T-helper 17 cell (primary cell): ENCODE measurements at regions not wholly inside any gene's neighbourhood (a gene's known extent, or its start where the extent isn't known, plus 50 kb on each side); places are given as distances from the start of the nearest gene placed in this dataset.
"Not testable (repeated sequence)": the region's sequence is repeated elsewhere in the genome, so short reads cannot be mapped to it uniquely, and the experiment has no call there.

Experiments used
- ATAC-seq: fragments of 150-1000 bp; cut with Tn5 transposase; 2 replicates; pipeline ENCODE4 v1.10.0; 2021; ENCODE audit warnings: mild to moderate bottlenecking, moderate library complexity
- DNase-seq, 3 donors: peaks; one replicate each; pipeline versions ENCODE4 v3.0.0 to v3.0.0-alpha.2; 2020 to 2021
- H3K9me3 ChIP-seq: one replicate; pipeline ENCODE4 v1.7.0; 2013; ENCODE audit warnings: low read length, mild to moderate bottlenecking; ENCODE audit not compliant: control insufficient read depth, poor library complexity, severe bottlenecking
- H3K27ac Mint-ChIP-seq: one replicate; pipeline ENCODE4 v1.8.0; 2022; ENCODE audit warnings: mild to moderate bottlenecking, moderate library complexity, mixed read lengths
- H3K27me3 Mint-ChIP-seq: one replicate; pipeline ENCODE4 v1.8.0; 2022; ENCODE audit warnings: mixed read lengths
- H3K36me3 Mint-ChIP-seq: one replicate; pipeline ENCODE4 v1.8.0; 2022; ENCODE audit warnings: low read depth, mixed read lengths
- H3K4me1 Mint-ChIP-seq: one replicate; pipeline ENCODE4 v1.8.0; 2022; ENCODE audit warnings: mild to moderate bottlenecking, mixed read lengths
- H3K4me3 Mint-ChIP-seq: one replicate; pipeline ENCODE4 v1.8.0; 2022; ENCODE audit warnings: mild to moderate bottlenecking, moderate library complexity, mixed read lengths

- no peak overlapping the region for H3K4me3 Mint-ChIP-seq
- DNase-seq = no peak
- no peaks in the 10 kb centered on the region for H3K27me3 Mint-ChIP-seq
- H3K27ac Mint-ChIP-seq = no peak overlapping the region
- H3K4me1 Mint-ChIP-seq = no peaks in the 10 kb centered on the region
- ATAC-seq = no peak
- H3K9me3 ChIP-seq = no peaks in the 10 kb centered on the region
- no peaks in the 10 kb centered on the region for H3K36me3 Mint-ChIP-seq
These were observed 375.4 kb upstream of the HS3ST5 start for GRCh38 chr6:114718186-114718585.

GRCh38 chr6:114714836-114715507 is 372.1 kb upstream of the HS3ST5 start:
- Mint-ChIP-seq H3K27ac (no peak overlapping the region), H3K4me1 (no peaks in the 10 kb centered on the region)

GRCh38 chr6:114713690-114714089 is 370.9 kb upstream of the HS3ST5 start:
- no peaks in the 10 kb centered on the region for H3K9me3 ChIP-seq
- Mint-ChIP-seq H3K27me3 (no peaks in the 10 kb centered on the region), H3K4me1 (no peaks in the 10 kb centered on the region), H3K27ac (no peak overlapping the region), H3K4me3 (no peak overlapping the region), H3K36me3 (no peaks in the 10 kb centered on the region)
- ATAC-seq (no peak), DNase-seq (no peak)

More at GRCh38 chr6:114714836-114715507, 372.1 kb upstream of the HS3ST5 start:
- Mint-ChIP-seq H3K36me3 (no peaks in the 10 kb centered on the region), H3K4me3 (no peak overlapping the region), H3K27me3 (no peaks in the 10 kb centered on the region)
- DNase-seq (no peak), ATAC-seq (no peak)
- H3K9me3 ChIP-seq = no peaks in the 10 kb centered on the region

GRCh38 chr6:114712129-114712662 is 369.4 kb upstream of the HS3ST5 start:
- Mint-ChIP-seq H3K4me1 (no peaks in the 10 kb centered on the region), H3K36me3 (no peaks in the 10 kb centered on the region), H3K27ac (no peak overlapping the region), H3K4me3 (no peak overlapping the region), H3K27me3 (no peaks in the 10 kb centered on the region)
- no peaks in the 10 kb centered on the region for H3K9me3 ChIP-seq
- DNase-seq (no peak), ATAC-seq (no peak)

- Mint-ChIP-seq H3K27ac (no peak overlapping the region), H3K27me3 (no peaks in the 10 kb centered on the region), H3K4me3 (no peak overlapping the region), H3K36me3 (no peaks in the 10 kb centered on the region), H3K4me1 (no peaks in the 10 kb centered on the region)
- ATAC-seq (no peak), DNase-seq (no peak)
- H3K9me3 ChIP-seq = no peaks in the 10 kb centered on the region
These were observed 364.3 kb upstream of the HS3ST5 start for GRCh38 chr6:114707081-114707620.

GRCh38 chr6:114690625-114691024 is 347.8 kb upstream of the HS3ST5 start:
- Mint-ChIP-seq H3K27me3 (no peaks in the 10 kb centered on the region), H3K4me1 (no peaks in the 10 kb centered on the region), H3K4me3 (no peak overlapping the region), H3K27ac (no peak overlapping the region), H3K36me3 (no peaks in the 10 kb centered on the region)
- no peak for ATAC-seq
- peaks cover 3% of the 10 kb centered on the region for H3K9me3 ChIP-seq
- DNase-seq = no peak

- Mint-ChIP-seq H3K4me1 (no peaks in the 10 kb centered on the region), H3K27ac (no peak overlapping the region)
These were observed 316.7 kb upstream of the HS3ST5 start for GRCh38 chr6:114659513-114659912.

GRCh38 chr6:114651611-114652010 is 308.8 kb upstream of the HS3ST5 start:
- no peak for ATAC-seq
- Mint-ChIP-seq H3K4me1 (no peaks in the 10 kb centered on the region), H3K27ac (no peak overlapping the region)

More at GRCh38 chr6:114659513-114659912, 316.7 kb upstream of the HS3ST5 start:
- DNase-seq (no peak), ATAC-seq (no peak)
- Mint-ChIP-seq H3K27me3 (no peaks in the 10 kb centered on the region), H3K4me3 (no peak overlapping the region), H3K36me3 (no peaks in the 10 kb centered on the region)
- H3K9me3 ChIP-seq = peaks cover 3% of the 10 kb centered on the region

GRCh38 chr6:114650891-114651290 is 308.1 kb upstream of the HS3ST5 start:
- no peaks in the 10 kb centered on the region for H3K9me3 ChIP-seq
- Mint-ChIP-seq H3K27ac (no peak overlapping the region), H3K4me3 (no peak overlapping the region), H3K4me1 (no peaks in the 10 kb centered on the region), H3K36me3 (no peaks in the 10 kb centered on the region), H3K27me3 (no peaks in the 10 kb centered on the region)
- DNase-seq = no peak
- ATAC-seq = no peak

More at GRCh38 chr6:114651611-114652010, 308.8 kb upstream of the HS3ST5 start:
- H3K9me3 ChIP-seq = no peaks in the 10 kb centered on the region
- DNase-seq = no peak
- Mint-ChIP-seq H3K36me3 (no peaks in the 10 kb centered on the region), H3K27me3 (no peaks in the 10 kb centered on the region), H3K4me3 (no peak overlapping the region)

GRCh38 chr6:114649298-114649697 is 306.5 kb upstream of the HS3ST5 start:
- H3K4me1 Mint-ChIP-seq = no peaks in the 10 kb centered on the region
- H3K27ac Mint-ChIP-seq = no peak overlapping the region
- H3K36me3 Mint-ChIP-seq = no peaks in the 10 kb centered on the region
- DNase-seq (no peak), ATAC-seq (no peak)
- H3K27me3 Mint-ChIP-seq = no peaks in the 10 kb centered on the region
- H3K9me3 ChIP-seq = no peaks in the 10 kb centered on the region
- no peak overlapping the region for H3K4me3 Mint-ChIP-seq

- H3K4me3 Mint-ChIP-seq = no peak overlapping the region
- H3K27me3 Mint-ChIP-seq = no peaks in the 10 kb centered on the region
- DNase-seq (no peak), ATAC-seq (no peak)
- H3K27ac Mint-ChIP-seq = no peak overlapping the region
- no peaks in the 10 kb centered on the region for H3K9me3 ChIP-seq
- no peaks in the 10 kb centered on the region for H3K36me3 Mint-ChIP-seq
- no peaks in the 10 kb centered on the region for H3K4me1 Mint-ChIP-seq
These were observed 306.0 kb upstream of the HS3ST5 start for GRCh38 chr6:114648847-114649246.

GRCh38 chr6:114638341-114638740 is 295.5 kb upstream of the HS3ST5 start:
- Mint-ChIP-seq H3K36me3 (no peaks in the 10 kb centered on the region), H3K4me1 (no peaks in the 10 kb centered on the region), H3K27ac (no peak overlapping the region), H3K4me3 (no peak overlapping the region), H3K27me3 (no peaks in the 10 kb centered on the region)
- ATAC-seq (no peak), DNase-seq (no peak)
- no peaks in the 10 kb centered on the region for H3K9me3 ChIP-seq

- H3K4me3 Mint-ChIP-seq = no peak overlapping the region
- H3K27ac Mint-ChIP-seq = no peak overlapping the region
- no peaks in the 10 kb centered on the region for H3K9me3 ChIP-seq
- H3K27me3 Mint-ChIP-seq = no peaks in the 10 kb centered on the region
- DNase-seq = no peak
- no peak for ATAC-seq
- no peaks in the 10 kb centered on the region for H3K4me1 Mint-ChIP-seq
- H3K36me3 Mint-ChIP-seq = no peaks in the 10 kb centered on the region
These were observed 291.2 kb upstream of the HS3ST5 start for GRCh38 chr6:114634016-114634415.

- H3K27ac Mint-ChIP-seq, DNase-seq, H3K4me3 Mint-ChIP-seq, H3K9me3 ChIP-seq, H3K36me3 Mint-ChIP-seq, ATAC-seq, H3K4me1 Mint-ChIP-seq, H3K27me3 Mint-ChIP-seq: not testable (repeated sequence)
These were observed 283.4 kb upstream of the HS3ST5 start for GRCh38 chr6:114626226-114626625.
